NT2/D1 (cell line): ENCODE measurements at regions not wholly inside any gene's neighbourhood (a gene's known extent, or its start where the extent isn't known, plus 50 kb on each side); places are given as distances from the start of the nearest gene placed in this dataset.

Source experiments
- YY1 ChIP-seq: IDR thresholded peaks from 2 replicates; pipeline ENCODE4 v1.6.1; 2011; ENCODE audit not compliant: insufficient read length, insufficient read depth
- ZNF274 ChIP-seq: IDR thresholded peaks from 2 replicates; pipeline ENCODE4 v1.6.1; 2011; ENCODE audit warnings: mild to moderate bottlenecking, low read depth, low read length

- TF ChIP-seq ZNF274 (no peak), YY1 (no peak)
Measured at GRCh38 chr18:79597176-79597830, 82.3 kb upstream of the CTDP1 start.
